Left ventricle myocardium inferior (tissue), 1 donor: ENCODE measurements at regions not wholly inside any gene's neighbourhood (a gene's known extent, or its start where the extent isn't known, plus 50 kb on each side); places are given as distances from the start of the nearest gene placed in this dataset.

Source experiments
- DNase-seq: peaks from one replicate; pipeline ENCODE4 v3.0.0-alpha.2; 2020
- H3K27ac ChIP-seq: fragments of 200-600 bp; replicated peaks from 2 replicates; pipeline ENCODE4 v1.8.0; 2021
- H3K27me3 ChIP-seq: fragments of 200-600 bp; 2 replicates; pipeline ENCODE4 v1.8.0; 2021; ENCODE audit warnings: low read depth
- H3K36me3 ChIP-seq: fragments of 200-600 bp; 2 replicates; pipeline ENCODE4 v1.8.0; 2021
- H3K4me1 ChIP-seq: fragments of 200-600 bp; 2 replicates; pipeline ENCODE4 v1.8.0; 2021
- H3K4me3 ChIP-seq: fragments of 200-600 bp; 2 replicates; pipeline ENCODE4 v1.8.0; 2021; ENCODE audit warnings: mild to moderate bottlenecking, moderate library complexity
- H3K9me3 ChIP-seq: fragments of 200-600 bp; replicated peaks from 2 replicates; pipeline ENCODE4 v1.8.0; 2021
- CTCF ChIP-seq: fragments of 200-600 bp; IDR thresholded peaks from 2 replicates; pipeline ENCODE4 v1.8.0; 2021; ENCODE audit warnings: antibody characterized with exemption, mild to moderate bottlenecking, borderline replicate concordance
- intact Hi-C: fragments of 100-400 bp; cut with micrococcal nuclease; formaldehyde crosslinking; loops from one replicate; pipeline ENCODE4 v1.11.0; 2022
- donor health status: DM: no; HTN: yes; CAD: no; lungs with severe emphysema.

DNA sequence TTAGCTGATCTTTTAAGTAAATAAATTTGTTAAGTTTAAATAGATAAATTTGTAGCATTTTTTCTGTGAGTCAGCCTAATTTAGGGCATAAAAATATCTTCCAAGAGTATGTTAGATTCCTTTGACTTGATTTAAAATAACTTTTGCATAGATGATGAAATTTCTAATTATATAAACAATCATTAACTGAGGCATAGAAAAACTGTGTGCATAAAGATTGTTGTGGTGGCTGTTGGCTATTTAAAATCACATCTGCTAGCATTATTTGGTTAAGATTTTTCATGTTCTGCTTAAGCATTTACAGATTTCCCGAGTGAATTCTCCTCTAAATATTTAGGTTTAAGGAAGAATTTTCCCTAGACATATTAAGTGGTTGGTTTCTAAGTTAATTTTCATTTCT lies 223.2 kb downstream of the FSCB start:
- H3K4me1 ChIP-seq: no peaks in the 10 kb centered on the region
- no peaks in the 10 kb centered on the region for H3K9me3 ChIP-seq
- intact Hi-C loops: no loop called here
- no peak overlapping the region for H3K27ac ChIP-seq
- no peak for TF ChIP-seq CTCF
- no peak overlapping the region for H3K4me3 ChIP-seq
- no peaks in the 10 kb centered on the region for H3K27me3 ChIP-seq
- H3K36me3 ChIP-seq: no peaks in the 10 kb centered on the region
- DNase-seq: no peak

DNA sequence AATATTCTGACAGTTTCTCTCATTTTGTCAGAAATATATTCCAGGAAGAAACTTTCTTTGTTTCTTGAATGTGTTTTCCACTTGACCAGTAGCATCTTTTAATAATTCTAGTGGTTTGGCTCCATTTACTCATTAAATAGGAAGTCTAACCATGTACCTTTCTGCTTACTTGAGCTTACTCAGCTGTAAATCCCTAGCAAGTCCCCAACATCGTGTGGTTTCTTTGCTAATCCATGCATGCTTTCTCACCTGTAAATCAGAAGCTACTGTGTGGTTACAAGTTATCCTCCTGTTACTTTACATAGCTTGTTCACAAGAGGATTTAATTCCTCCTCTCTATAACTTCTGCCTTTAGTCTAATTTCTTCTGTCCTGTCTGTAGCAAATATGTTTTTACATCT lies 227.7 kb downstream of the FSCB start:
- intact Hi-C loops: no loop called here
- no peaks in the 10 kb centered on the region for H3K36me3 ChIP-seq
- no peak overlapping the region for H3K4me3 ChIP-seq
- H3K4me1 ChIP-seq: no peaks in the 10 kb centered on the region
- DNase-seq: no peak
- H3K9me3 ChIP-seq: no peaks in the 10 kb centered on the region
- TF ChIP-seq CTCF: no peak
- H3K27me3 ChIP-seq: no peaks in the 10 kb centered on the region
- no peak overlapping the region for H3K27ac ChIP-seq

- no peak for DNase-seq
- no peak for TF ChIP-seq CTCF
- Histone ChIP-seq H3K27me3 (no peaks in the 10 kb centered on the region), H3K4me3 (no peak overlapping the region), H3K36me3 (no peaks in the 10 kb centered on the region), H3K9me3 (peaks cover 10% of the 10 kb centered on the region), H3K4me1 (no peaks in the 10 kb centered on the region), H3K27ac (no peak overlapping the region)
- intact Hi-C loops: no loop called here
Measured at GRCh38 chr14:44271637-44272036, 235.4 kb downstream of the FSCB start.

GRCh38 chr14:44271006-44271405 lies 236.1 kb downstream of the FSCB start:
- H3K27ac ChIP-seq: no peak overlapping the region
- no peak for DNase-seq
- TF ChIP-seq CTCF: no peak
- H3K36me3 ChIP-seq: no peaks in the 10 kb centered on the region
- H3K4me3 ChIP-seq: no peak overlapping the region
- intact Hi-C loops: no loop called here
- H3K27me3 ChIP-seq: no peaks in the 10 kb centered on the region
- H3K9me3 ChIP-seq: peaks cover 14% of the 10 kb centered on the region
- no peaks in the 10 kb centered on the region for H3K4me1 ChIP-seq

GRCh38 chr14:44265246-44265645 lies 241.8 kb downstream of the FSCB start:
- TF ChIP-seq CTCF: no peak
- Histone ChIP-seq H3K36me3 (no peaks in the 10 kb centered on the region), H3K4me1 (no peaks in the 10 kb centered on the region), H3K4me3 (no peak overlapping the region), H3K9me3 (peaks cover 45% of the 10 kb centered on the region), H3K27ac (no peak overlapping the region), H3K27me3 (no peaks in the 10 kb centered on the region)
- no peak for DNase-seq
- intact Hi-C loops: no loop called here

DNA sequence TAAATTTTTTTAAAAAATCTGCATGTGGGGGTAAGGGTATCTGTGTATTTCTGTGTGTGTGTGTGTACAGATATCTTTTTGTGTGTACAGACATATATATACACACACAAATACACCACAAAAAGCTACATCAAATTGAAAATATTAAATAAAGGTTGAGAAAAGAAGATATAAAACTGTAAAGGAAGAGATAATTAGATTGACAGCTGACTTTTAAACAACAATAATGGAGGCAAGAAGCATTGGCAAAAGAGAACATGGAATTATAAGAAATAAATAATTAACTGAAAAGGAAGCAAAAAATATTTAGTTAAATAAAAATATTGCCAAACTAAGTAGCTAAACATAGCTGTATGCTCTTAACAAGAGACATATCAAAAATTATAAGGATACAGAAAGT lies 291.4 kb downstream of the FSCB start:
- Histone ChIP-seq H3K36me3 (no peaks in the 10 kb centered on the region), H3K27ac (no peak overlapping the region), H3K4me1 (no peaks in the 10 kb centered on the region), H3K4me3 (no peak overlapping the region), H3K27me3 (no peaks in the 10 kb centered on the region), H3K9me3 (peaks cover 48% of the 10 kb centered on the region)
- TF ChIP-seq CTCF: no peak
- intact Hi-C loops: no loop called here
- DNase-seq: no peak
